Left cardiac atrium (tissue), 4 donors: ENCODE measurements at regions not wholly inside any gene's neighbourhood (a gene's known extent, or its start where the extent isn't known, plus 50 kb on each side); places are given as distances from the start of the nearest gene placed in this dataset.
"Not testable (repeated sequence)": the region's sequence is repeated elsewhere in the genome, so short reads cannot be mapped to it uniquely, and the experiment has no call there.

Experiments used
- ATAC-seq, 2 donors: fragments of 200-7000 bp; cut with Tn5 transposase; one replicate each; pipeline ENCODE4 v1.9.1; 2020; ENCODE audit warnings: mild to moderate bottlenecking in 2 of 2, moderate library complexity in 2 of 2
- DNase-seq: peaks from one replicate; pipeline ENCODE4 v3.0.0-alpha.2; 2020
- intact Hi-C, 2 donors: fragments of 100-400 bp; cut with DNase I; formaldehyde crosslinking; loops; one replicate each; pipeline versions ENCODE4 v1.14.1 to v1.15.1; 2022 to 2023
- donor health status: DM: no; HTN: yes; CAD: no.
- donor health status: DM: no; HTN: yes; CAD: no; lungs with severe emphysema.
- donor health status: DM: yes; HTN: yes; CAD: no.
- donor health status: Dilated cardiomyopathy.

DNA sequence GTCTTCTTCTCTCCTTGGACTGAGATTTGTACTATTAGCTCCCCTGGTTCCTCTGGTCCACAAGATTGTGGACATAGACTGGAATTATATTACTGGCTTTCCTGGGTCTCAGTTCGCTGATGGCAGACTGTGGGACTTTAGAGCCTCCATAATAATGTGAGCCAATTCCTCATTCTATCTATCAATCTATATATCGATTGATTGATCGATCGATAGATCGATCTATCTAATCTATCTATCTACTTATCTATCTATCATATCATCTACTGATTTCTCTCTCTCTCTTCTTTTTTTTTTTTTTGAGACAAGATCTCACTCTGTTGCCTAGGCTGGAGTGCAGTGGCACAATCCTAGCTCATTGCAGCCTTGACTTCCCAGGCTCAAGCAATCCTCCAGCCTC lies 51.5 kb upstream of the DDR1 start:
- ATAC-seq (no peak), DNase-seq (no peak)
- intact Hi-C loops = no loop called here

DNA sequence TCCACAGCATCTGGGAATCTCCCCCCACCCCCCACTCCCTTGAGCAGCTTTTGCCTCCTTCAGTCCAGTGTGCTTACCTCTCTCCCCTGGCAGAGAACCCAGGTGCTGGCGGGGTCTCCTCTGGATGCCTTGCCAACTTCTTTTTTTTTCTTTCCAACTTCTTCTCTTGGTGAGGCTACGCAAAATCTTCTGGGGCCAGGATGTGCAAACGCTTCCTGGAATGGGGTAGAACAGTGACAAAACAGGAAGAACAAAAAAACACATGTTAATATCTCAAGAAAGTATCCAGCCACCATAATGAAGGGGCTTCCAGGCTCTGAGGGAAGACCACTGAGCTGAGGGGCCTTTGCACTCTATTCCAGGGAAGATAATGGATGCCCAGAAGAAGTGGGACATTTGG lies 53.9 kb upstream of the DDR1 start:
- DNase-seq = no peak
- no peak for ATAC-seq
- intact Hi-C loops = no loop called here

DNA sequence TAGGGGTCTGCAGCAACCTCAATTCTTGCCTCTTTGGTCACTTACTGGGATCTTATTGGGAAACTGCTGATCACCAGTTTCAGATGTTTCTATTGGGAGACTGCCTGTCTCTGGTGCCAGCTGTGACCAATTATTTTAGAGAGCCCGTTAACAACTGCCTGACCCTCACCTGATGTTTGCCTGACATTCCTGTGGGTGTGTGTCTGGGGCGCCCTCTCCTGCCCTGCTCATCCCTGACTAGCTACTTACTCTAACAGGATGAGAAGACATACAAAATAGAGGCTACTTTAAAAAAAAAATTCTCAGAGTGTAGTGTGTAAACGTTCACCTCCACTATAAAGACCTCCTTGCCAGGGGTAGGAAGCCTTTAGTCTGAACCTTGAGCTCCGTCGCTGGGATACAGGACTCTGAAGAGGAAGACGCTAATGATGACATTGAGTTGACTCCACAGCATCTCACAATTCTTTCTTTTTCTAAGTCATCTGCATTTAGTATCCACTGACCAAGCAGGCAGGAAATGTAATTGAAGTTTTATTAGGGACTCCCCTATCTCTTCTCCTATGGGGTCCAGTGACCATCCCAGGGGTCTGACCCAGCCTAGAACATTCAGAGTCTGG lies 54.6 kb upstream of the DDR1 start:
- ATAC-seq (no peak), DNase-seq (no peak)
- intact Hi-C loops = loop anchor here (2.0 to 10.0 kb wide), 5 partner anchors 47 to 258 kb away; partner anchors contain the start of genes FLOT1 (in 1 of the 2) and IER3 (in 1 of the 2)

DNA sequence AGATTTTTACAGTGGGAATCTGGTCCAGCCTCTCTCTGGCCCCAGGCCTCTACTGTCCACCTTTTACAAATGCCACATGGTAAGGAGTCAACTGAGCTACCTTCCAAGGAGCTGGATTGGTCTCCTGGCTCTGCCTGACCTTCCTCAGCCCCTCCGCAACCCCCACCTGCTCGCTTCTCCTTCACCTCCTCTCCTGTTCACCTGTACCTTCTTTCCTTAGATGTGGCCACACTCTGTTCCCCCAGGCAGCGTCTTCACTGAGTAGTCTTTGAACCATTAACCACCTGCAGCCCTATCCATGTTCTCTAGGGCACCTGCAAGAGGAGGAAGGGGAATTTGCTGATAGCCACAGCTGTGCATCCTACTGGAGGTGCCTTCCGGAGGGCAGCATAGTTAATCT lies 55.3 kb upstream of the DDR1 start:
- DNase-seq = no peak
- intact Hi-C loops = loop anchor here (2.0 to 10.0 kb wide), 5 partner anchors 48 to 258 kb away; partner anchors contain the start of genes FLOT1 (in 1 of the 2) and IER3 (in 1 of the 2)

DNA sequence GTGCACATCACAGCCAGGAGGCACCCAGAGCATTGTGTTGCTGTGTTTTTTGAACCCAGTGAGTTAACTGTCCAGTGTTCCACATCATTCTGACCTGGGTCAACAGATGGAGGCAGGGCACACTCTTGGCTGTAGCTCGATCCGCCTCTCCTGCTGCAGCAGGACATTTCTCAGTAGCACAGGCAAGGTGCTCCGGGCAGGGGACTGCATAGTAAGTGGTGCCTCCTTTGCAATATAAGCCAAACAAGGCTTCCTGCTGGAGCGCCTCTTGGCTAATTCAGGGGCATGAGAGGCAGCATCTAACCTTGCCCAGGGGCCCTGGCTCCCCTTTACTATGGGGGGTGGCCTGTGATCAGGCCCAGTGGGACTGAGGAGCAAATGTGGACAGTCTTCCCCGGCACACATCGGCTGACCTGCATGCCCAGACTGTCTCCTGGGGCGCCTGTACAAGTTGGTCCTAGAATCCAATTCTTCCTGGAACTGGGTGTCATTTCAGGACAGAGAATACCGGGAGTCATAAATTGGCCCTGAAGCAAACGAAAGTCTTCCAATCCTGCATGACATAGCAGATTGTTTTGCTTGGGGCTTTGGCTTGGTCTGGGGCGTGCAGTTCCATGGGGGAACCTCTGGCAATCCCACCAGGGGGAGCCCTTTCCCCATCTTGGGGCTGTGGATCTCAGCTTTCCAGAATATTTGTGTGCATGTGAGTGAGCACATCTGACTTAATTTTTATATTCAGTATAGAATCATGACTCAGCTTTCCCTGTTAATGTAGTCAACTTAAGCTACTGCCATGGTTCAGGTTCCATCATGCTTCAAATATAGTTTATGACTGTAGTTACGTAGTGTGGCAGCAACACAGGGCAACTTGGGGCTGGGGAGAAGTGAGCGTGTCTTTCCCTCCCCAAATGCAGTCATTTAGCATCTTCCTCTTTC lies 56.0 kb upstream of the DDR1 start:
- peak; percentile 93 to 95 for ATAC-seq
- intact Hi-C loops = loop anchor here (1.0 to 10.0 kb wide), 6 partner anchors 49 to 259 kb away; partner anchors contain the start of genes FLOT1 (in 1 of the 2) and IER3 (in 1 of the 2)

More for the DNA sequence above, 55.3 kb upstream of the DDR1 start:
- ATAC-seq = no peak

DNA sequence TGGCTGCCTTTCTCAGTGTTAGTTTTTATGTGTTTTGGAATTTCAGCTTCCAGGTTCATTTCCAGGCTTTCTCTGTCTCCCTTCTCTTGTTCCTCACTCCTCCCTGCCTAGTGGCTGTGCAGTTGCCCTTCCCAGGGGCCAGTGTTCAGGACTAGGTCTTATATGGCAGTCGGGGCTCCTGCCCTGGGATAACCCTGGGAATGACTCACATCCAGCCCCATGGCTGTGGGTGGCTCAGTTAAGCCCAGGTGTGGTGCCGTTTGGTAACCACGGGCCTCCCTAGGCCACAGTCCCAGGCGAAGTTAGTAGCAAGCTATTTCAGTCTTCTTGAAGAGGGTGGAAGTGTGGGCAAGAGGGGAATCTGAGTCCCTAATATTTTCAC lies 57.4 kb upstream of the DDR1 start:
- intact Hi-C loops = loop anchor here (5.0 to 10.0 kb wide), 4 partner anchors 82 to 260 kb away; partner anchors contain the start of genes FLOT1 (in 1 of the 2) and IER3 (in 1 of the 2)
- DNase-seq (no peak), ATAC-seq (peak in 1 of 2 donors; percentile 44)

More for the DNA sequence above, 56.0 kb upstream of the DDR1 start:
- peak; percentile 87 for DNase-seq

DNA sequence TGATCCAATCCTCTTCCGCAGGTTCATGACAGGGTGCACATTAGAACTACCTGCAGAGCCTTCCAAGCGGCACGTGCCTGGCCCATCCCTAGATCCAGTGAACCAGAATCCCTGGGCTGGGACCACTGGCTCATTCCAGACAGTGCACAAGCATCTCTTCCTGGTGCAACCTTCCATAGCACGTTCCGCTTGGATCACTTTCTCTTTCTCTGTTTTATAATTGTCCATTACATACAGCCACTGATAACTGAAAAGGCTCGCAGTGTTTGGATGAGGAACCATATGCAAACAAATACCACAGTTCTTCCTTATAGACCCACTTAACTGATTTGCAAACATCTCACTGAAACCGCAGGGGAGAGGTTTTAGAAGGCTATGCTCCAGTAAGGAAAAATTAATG lies 59.6 kb upstream of the DDR1 start:
- ATAC-seq (no peak), DNase-seq (no peak)
- intact Hi-C loops = loop anchor here (5.0 to 10.0 kb wide), 5 partner anchors 80 to 263 kb away; partner anchors contain the start of genes FLOT1 (in 2 of the 2) and IER3 (in 2 of the 2)

DNA sequence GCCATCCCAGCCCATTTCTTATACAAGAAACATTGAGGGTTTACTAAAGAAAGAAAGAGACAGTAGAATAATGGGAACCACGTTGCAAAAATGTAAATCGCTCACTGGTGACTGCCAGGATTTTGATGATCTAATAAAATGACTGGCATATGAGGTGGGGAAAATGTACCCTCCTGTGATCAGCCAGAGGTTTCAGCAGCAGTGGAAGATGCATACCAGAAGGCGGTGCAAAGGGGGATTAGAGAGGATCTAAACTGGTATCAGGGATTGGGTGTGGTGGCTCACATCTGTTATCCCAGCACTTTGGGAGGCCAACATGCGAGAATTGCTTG lies 60.8 kb upstream of the DDR1 start:
- intact Hi-C loops = loop anchor here (5.0 to 10.0 kb wide), 3 partner anchors 79 to 251 kb away; partner anchors contain the start of genes FLOT1 (in 2 of the 2) and IER3 (in 2 of the 2)
- no peak for DNase-seq
- ATAC-seq = no peak

DNA sequence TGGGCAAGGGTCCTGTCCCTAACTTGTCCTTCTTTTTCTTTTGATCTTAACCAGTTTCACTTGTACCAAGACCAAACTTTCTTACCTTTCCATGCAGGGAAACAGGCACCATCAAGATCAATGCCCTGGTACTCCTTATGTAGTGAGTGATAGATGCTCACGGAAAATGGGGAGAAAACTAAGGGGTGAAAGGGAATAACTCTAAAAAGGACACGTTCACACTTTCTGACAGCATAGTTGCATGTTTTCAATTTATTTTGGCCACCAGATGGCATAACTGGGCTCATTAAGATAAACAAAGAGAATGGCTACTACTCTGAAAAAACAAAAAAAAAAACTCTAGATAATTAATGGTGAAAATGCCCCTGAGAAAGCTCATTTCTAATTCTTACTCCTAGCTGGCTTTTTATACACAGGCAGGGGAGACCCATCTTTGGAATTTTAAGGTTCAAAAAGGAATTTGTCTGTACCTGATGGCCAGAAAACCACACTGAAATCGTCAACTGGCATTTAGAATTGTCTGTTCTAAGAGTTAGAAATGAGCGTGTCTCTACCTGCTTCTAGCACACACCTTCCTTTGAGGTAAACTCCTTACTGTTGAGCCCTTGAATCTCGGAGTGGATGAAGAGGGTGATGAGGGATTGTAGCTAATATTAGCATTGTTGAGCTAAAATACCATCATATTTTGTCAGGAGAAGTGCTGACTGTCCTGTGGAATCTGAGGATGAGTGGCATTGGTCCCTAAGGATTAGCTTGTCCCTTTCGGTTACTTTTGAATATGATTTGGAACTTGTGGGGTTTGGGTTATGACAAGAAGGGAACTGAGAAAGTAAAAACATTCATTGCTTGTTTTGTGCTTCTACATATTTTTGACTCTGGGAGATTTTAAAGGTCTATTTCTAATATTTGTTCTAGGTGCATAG lies 62.2 kb upstream of the DDR1 start:
- ATAC-seq (peak in 1 of 2 donors; percentile 8), DNase-seq (no peak)
- intact Hi-C loops = loop anchor here (5.0 to 10.0 kb wide), 3 partner anchors 77 to 253 kb away; partner anchors contain the start of genes FLOT1 (in 2 of the 2) and IER3 (in 2 of the 2)

DNA sequence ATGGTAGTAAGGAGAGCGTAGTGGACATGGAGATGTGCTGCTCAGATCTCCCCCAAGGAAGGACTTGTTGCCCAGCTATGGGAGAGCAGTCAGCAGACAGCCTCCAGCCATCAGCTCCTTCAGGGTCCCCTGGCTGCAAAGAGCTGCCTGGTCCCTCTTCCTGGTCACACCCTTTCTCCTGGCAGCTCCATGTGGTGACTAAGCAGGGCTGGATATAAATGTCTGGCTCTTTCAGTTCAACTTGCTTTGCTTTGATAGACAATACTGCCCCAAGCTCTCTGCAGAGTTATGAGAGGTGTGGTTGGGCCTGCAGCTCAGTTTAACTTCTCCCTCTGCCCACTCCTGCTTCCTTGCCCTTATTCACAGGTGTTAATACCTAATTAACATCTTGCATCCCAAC lies 64.1 kb upstream of the DDR1 start:
- ATAC-seq = peak; percentile 75 to 89
- peak; percentile 80 for DNase-seq
- intact Hi-C loops = loop anchor here (5.0 to 10.0 kb wide), 3 partner anchors 75 to 255 kb away; partner anchors contain the start of genes FLOT1 (in 2 of the 2) and IER3 (in 2 of the 2)

DNA sequence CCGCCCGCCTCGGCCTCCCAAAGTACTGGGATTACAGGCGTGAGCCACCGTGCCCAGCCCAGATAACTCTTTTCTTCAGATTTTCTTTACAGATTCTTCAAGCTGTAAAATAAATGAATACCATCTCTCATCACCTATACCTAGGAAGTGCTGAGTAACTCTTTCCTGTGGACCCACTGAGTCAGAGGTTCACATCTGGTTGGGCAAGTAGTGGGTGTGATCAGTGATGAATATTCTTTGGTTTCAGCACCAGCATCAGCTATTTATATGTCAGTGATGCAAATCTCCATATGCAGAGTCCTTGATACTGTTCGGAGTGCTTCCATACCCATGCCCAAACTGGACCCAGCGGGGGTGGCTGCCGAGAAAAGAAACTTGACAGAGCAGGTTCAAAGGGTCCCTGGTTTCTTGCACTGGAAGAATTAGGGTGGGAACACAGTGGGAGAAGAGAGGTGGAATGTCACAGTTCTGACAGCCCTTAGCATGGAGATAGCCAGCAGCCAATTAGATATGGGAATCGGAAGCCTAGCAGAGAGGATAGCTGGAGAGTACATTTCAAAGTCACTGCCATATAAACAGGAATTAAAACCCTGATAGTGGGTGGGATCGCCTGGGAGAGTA lies 64.9 kb upstream of the DDR1 start:
- ATAC-seq (peak; percentile 14 to 23), DNase-seq (no peak)
- intact Hi-C loops = no loop called here

DNA sequence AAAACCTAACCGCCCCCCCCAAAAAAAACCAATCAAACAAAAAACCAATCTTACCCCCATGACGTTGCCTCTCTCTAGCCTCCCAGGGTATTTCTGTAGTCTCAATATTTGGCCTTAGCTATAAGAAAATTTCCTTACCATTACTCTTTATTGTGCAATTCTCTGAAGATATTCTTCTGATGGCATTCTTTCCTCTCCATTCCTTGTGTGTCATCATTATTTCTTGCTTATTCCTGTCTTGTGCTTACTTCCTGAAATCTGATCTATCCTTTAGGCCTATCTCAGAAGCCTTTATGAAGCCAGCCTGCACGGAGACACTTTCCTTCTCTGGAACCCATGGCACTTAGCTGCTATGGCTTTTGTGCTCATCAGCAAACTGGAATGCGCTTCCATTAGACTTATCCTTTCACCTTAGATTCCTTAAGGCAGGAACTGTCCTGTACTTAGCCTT lies 65.9 kb upstream of the DDR1 start:
- DNase-seq (no peak), ATAC-seq (peak in 1 of 2 donors; percentile 4)
- intact Hi-C loops = no loop called here

DNA sequence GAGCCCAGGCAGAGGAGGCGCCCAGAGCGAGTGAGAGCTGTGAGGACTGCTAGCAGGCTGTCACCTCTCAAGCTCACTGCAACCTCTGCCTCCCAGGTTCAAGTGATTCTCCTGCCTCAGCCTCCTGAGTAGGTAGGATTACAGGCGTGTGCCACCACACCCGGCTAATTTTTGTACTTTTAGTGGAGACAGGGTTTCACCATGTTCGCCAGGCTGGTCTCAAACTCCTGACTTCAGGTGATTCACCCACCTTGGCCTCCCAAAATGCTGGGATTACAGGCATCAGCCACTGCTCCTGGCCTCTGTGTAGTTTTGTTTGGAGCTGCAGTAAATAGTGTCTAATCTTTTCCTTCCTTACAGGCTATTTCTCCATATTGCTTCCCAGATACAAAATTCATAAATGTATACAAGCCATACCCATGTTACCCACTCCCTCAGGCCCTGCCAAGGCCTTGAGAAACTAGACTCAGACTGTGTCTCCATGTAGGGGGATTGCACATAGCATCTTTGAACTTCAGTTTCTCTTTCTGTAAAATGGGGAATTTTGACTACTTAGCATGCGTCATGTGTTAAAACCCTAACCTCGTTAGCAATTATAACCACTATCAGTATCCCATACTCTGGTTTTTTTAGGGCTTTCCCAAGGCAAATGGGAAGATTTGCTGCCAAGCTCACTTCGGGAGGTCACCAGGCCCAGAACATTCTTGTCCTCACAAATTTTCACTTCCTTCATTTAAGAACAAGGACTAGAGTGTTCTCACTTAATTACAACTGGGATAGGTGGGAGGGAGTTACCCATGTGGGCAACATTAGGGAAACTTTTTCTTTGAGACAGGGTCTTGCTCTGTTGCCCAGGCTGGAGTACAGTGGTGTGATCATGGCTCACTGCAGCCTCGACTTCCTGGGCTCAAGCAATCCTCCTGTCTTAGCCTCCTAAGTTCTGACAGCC lies 67.3 kb upstream of the DDR1 start:
- no peak for ATAC-seq
- intact Hi-C loops = no loop called here
- DNase-seq = no peak

DNA sequence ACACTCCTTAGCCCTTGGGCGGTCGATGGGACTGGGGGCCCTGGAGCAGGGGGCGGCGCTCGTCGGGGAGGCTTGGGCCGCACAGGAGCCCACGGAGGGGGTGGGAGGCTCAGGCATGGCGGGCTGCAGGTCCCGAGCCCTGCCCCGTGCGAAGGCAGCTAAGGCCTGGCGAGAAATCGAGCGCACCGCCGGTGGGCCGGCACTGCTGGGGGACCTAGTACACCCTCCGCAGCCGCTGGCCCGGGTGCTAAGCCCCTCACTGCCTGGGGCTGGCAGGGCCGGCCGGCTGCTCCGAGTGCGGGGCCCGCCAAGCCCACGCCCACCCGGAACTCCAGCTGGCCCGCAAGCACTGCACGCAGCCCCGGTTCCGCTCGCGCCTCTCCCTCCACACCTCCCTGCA lies 68.0 kb upstream of the DDR1 start:
- DNase-seq, intact Hi-C loops, ATAC-seq: not testable (repeated sequence)

DNA sequence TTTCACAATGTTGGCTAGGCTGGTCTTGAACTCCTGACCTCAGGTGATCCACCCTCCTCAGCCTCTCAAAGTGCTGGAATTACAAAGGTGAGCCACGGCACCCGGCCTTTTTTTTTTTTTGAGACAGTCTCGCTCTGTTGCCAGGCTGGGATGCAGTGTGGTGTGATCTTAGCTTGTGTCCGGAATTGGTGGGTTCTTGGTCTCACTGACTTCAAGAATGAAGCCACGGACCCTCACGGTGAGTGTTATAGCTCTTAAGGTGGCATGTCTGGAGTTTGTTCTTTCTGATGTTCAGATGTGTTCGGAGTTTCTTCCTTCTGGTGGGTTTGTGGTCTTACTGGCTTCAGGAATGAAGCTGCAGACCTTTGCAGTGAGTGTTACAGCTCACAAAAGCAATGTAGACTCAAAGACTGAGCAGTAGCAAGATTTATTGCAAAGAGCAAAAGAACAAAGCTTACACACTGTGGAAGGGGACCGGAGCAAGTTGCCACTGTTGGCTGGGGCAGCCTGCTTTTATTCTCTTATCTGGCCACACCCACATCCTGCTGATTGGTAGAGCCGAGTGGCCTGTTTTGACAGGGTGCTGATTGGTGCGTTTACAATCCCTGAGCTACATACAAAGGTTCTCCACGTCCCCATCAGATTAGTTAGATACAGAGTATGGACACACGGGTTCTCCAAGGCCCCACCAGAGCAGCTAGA lies 69.1 kb upstream of the DDR1 start:
- ATAC-seq, intact Hi-C loops, DNase-seq: not testable (repeated sequence)
